PFSK-1 (cell line): ENCODE measurements at regions not wholly inside any gene's neighbourhood (a gene's known extent, or its start where the extent isn't known, plus 50 kb on each side); places are given as distances from the start of the nearest gene placed in this dataset.

ENCODE experiments used
- POLR2AphosphoS5 ChIP-seq: IDR thresholded peaks from 2 replicates; pipeline ENCODE4 v1.6.1; 2012; ENCODE audit warnings: low read depth, mild to moderate bottlenecking, control low read depth, low read length, moderate library complexity
- SIN3A ChIP-seq: IDR thresholded peaks from 2 replicates; pipeline ENCODE4 v1.6.1; 2012; ENCODE audit warnings: mild to moderate bottlenecking, low read length, moderate library complexity, borderline replicate concordance; ENCODE audit not compliant: insufficient read depth
- TAF1 ChIP-seq: IDR thresholded peaks from 2 replicates; pipeline ENCODE4 v1.6.1; 2012; ENCODE audit warnings: low read length, control low read depth, borderline replicate concordance; ENCODE audit not compliant: insufficient read depth

GRCh38 chr1:221074332-221074731 is 195.1 kb downstream of the HLX start:
- no peak for TF ChIP-seq TAF1
- TF ChIP-seq SIN3A = no peak
- no peak for TF ChIP-seq POLR2AphosphoS5
